T-helper 2 cell treated with Interferon-gamma antibody and Interleukin-4, amounts not matched to agents 5 μg/mL and 100 μg/mL, for 36 hours (primary cell): ENCODE measurements at regions not wholly inside any gene's neighbourhood (a gene's known extent, or its start where the extent isn't known, plus 50 kb on each side); places are given as distances from the start of the nearest gene placed in this dataset.

Experiments
- DNase-seq: peaks from one replicate; pipeline ENCODE4 v3.0.0; 2021; ENCODE audit warnings: low spot score
- H3K27ac Mint-ChIP-seq: one replicate; pipeline ENCODE4 v1.8.0; 2021; ENCODE audit warnings: mild to moderate bottlenecking, mixed read lengths
- H3K27me3 Mint-ChIP-seq: one replicate; pipeline ENCODE4 v1.8.0; 2021; ENCODE audit warnings: low read depth, mixed read lengths
- H3K36me3 Mint-ChIP-seq: one replicate; pipeline ENCODE4 v1.8.0; 2021; ENCODE audit warnings: low read depth, mixed read lengths
- H3K4me1 Mint-ChIP-seq: one replicate; pipeline ENCODE4 v1.8.0; 2021; ENCODE audit warnings: low read depth, mixed read lengths
- H3K4me3 Mint-ChIP-seq: one replicate; pipeline ENCODE4 v1.8.0; 2022; ENCODE audit warnings: mild to moderate bottlenecking, moderate library complexity, mixed read lengths
- H3K9me3 Mint-ChIP-seq: one replicate; pipeline ENCODE4 v1.8.0; 2021; ENCODE audit warnings: mixed read lengths

DNA sequence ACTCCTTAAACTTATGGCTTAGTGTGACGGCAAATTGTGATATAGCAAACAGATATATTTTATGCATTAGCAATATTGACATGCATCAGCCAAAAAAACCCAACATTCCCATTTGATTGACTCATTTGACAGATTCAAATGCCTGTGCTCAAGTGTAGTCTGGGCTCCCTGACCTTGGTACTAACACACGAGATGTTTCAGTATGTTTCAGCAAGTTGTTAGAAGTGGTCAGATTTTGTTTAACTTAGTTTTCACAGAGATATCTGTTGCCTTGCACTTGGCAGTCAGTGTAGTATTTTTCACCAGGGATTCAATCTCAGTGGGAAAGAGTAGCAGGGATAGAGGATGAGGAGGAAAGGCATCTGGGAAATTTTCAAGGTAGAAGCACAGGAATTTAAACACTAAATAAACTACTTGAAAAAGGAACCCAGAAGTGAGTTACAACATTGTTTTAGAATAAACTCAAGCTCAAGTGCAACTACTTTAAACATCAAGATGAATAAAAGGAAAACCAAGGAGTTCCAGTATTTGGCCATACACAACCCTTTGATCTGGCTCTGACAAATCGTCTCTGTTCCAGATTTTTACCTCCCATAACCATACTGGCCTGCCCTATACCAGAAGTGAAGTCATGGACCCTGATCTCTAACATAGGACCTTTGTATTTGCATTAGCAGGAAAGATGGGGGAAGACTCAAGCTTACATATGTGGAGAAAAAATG is 56.5 kb upstream of the BLID start:
- Mint-ChIP-seq H3K4me1 (no peaks in the 10 kb centered on the region), H3K36me3 (no peaks in the 10 kb centered on the region), H3K27ac (no peak overlapping the region), H3K9me3 (no peaks in the 10 kb centered on the region), H3K4me3 (no peak overlapping the region), H3K27me3 (no peaks in the 10 kb centered on the region)
- no peak for DNase-seq

DNA sequence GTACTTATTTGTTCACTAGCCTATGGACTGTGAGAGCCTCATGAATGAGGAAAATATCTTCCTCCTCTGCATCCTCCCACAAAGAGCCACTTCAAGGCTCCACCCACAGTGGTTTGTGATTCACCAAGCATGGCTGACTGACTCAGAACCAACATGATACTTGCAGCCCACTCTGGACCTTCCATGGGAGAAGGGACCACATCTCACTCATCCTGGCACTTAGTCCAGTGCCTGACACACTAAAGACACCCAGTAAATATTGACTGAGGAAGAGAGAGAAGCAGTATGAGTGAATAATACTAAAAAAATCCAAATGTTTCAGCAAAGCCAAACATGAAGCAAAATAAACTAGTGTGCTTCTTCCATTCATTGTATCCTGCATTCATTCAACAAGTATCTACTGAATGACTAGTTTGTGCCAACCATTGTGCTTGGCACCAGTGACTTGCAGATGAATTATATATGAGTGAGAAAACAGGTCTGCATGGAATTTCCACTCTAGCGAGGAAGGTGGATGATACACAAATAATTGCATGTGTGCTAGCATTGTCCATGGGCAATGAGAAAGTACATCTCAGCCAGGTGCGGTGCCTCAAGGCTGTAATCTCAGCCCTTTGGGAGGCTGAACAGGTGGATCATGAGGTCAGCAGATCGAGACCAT is 54.9 kb upstream of the BLID start:
- DNase-seq, result no peak
- Mint-ChIP-seq H3K4me3 (no peak overlapping the region), H3K27me3 (no peaks in the 10 kb centered on the region), H3K36me3 (no peaks in the 10 kb centered on the region), H3K4me1 (no peaks in the 10 kb centered on the region), H3K9me3 (no peaks in the 10 kb centered on the region), H3K27ac (no peak overlapping the region)

DNA sequence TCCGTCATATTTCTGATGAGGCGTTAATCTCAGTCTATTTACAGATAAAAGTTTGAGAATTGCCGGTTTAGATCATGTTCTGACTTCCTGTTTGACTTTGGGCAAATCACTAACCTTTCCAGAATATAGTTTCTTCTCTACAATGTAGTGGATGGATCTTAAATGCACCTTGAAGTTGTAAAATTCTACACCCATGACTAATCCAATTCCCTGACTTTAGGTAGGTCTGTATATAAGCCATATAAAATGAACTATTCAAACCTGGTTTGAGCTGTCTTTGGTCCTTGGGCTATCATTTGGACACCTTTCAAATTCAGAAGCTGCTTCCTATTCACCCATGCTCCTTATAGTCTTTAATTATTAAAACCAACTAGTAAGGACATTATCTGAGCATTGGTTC is 52.2 kb upstream of the BLID start:
- no peaks in the 10 kb centered on the region for H3K4me1 Mint-ChIP-seq
- H3K36me3 Mint-ChIP-seq, result no peaks in the 10 kb centered on the region
- no peaks in the 10 kb centered on the region for H3K27me3 Mint-ChIP-seq
- DNase-seq, result no peak
- H3K9me3 Mint-ChIP-seq, result no peaks in the 10 kb centered on the region
- no peak overlapping the region for H3K27ac Mint-ChIP-seq
- H3K4me3 Mint-ChIP-seq, result no peak overlapping the region

DNA sequence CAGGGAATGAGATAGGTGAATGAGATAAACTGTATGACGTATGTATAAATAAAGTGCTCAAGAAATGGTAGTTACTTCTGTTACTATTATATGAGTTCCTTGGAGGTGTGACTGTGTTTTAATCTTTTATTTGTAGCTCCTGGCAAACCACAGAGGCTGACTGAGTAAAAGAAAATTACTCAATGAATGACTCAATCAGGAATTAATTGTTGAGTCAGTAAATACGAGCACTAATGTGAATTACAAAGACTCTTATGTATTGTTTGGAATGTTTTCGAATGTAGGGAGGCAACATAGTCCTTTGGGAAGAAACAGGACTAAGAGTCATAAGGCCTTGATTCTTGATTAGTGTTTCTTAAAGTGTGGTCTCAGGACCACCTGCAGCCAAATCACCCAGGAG is 51.1 kb upstream of the BLID start:
- H3K36me3 Mint-ChIP-seq, result no peaks in the 10 kb centered on the region
- H3K9me3 Mint-ChIP-seq, result no peaks in the 10 kb centered on the region
- H3K4me1 Mint-ChIP-seq, result no peaks in the 10 kb centered on the region
- H3K27me3 Mint-ChIP-seq, result no peaks in the 10 kb centered on the region
- no peak overlapping the region for H3K27ac Mint-ChIP-seq
- H3K4me3 Mint-ChIP-seq, result no peak overlapping the region
- DNase-seq, result no peak

DNA sequence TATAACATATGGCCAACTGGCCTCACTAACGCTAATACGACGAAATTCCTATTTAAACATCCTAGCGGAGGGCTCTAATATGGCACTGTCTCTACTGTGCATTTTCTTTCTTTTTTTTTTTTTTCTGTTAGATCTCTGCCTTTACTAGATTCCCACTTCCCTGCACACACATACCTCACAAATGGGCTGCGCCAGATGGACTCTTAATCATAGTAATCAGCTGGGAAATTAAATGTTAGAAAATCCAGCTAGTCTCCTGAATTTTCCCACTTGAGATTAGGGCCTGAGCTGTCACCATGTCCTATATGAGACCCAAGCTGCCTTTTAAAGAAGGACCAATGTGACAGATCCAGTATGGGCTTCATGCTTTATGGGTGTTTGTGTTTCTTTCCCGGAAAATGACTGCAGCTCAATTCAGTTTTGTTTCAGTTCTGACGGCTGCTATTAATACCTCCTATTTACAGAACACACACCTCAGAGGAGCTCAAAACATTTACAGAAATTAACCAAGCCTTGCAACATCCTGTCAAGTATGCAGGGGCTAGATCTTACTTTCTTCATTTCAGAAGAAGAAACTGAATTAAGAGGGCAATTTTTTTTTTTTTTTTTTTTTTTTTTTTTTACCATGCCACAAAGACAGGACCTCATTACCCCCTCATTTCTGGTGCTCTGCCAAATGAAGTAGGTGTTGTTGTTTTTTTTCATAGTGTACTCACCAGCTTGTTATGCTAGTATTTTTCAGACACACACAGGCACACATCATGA is 49.8 kb upstream of the BLID start:
- no peaks in the 10 kb centered on the region for H3K27me3 Mint-ChIP-seq
- no peak overlapping the region for H3K27ac Mint-ChIP-seq
- H3K4me1 Mint-ChIP-seq, result no peaks in the 10 kb centered on the region
- H3K9me3 Mint-ChIP-seq, result no peaks in the 10 kb centered on the region
- no peak for DNase-seq
- H3K4me3 Mint-ChIP-seq, result no peak overlapping the region
- H3K36me3 Mint-ChIP-seq, result no peaks in the 10 kb centered on the region
